WTC11 (cell line): ENCODE measurements at regions not wholly inside any gene's neighbourhood (a gene's known extent, or its start where the extent isn't known, plus 50 kb on each side); places are given as distances from the start of the nearest gene placed in this dataset.

Source experiments
- TF ChIP-seq, protein P1 (sequence below): fragments of 200-600 bp; IDR thresholded peaks from 2 replicates; pipeline ENCODE4 v1.8.0; 2022; ENCODE audit warnings: antibody characterized with exemption
- TF ChIP-seq, protein P2 (sequence below): sonication (generic); formaldehyde crosslinking; IDR thresholded peaks from 2 replicates; pipeline ENCODE4 v1.8.0; 2022; ENCODE audit warnings: mild to moderate bottlenecking, missing genetic modification reagents

- TF ChIP-seq, protein P1, sequence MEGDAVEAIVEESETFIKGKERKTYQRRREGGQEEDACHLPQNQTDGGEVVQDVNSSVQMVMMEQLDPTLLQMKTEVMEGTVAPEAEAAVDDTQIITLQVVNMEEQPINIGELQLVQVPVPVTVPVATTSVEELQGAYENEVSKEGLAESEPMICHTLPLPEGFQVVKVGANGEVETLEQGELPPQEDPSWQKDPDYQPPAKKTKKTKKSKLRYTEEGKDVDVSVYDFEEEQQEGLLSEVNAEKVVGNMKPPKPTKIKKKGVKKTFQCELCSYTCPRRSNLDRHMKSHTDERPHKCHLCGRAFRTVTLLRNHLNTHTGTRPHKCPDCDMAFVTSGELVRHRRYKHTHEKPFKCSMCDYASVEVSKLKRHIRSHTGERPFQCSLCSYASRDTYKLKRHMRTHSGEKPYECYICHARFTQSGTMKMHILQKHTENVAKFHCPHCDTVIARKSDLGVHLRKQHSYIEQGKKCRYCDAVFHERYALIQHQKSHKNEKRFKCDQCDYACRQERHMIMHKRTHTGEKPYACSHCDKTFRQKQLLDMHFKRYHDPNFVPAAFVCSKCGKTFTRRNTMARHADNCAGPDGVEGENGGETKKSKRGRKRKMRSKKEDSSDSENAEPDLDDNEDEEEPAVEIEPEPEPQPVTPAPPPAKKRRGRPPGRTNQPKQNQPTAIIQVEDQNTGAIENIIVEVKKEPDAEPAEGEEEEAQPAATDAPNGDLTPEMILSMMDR: no peak
- TF ChIP-seq, protein P2, sequence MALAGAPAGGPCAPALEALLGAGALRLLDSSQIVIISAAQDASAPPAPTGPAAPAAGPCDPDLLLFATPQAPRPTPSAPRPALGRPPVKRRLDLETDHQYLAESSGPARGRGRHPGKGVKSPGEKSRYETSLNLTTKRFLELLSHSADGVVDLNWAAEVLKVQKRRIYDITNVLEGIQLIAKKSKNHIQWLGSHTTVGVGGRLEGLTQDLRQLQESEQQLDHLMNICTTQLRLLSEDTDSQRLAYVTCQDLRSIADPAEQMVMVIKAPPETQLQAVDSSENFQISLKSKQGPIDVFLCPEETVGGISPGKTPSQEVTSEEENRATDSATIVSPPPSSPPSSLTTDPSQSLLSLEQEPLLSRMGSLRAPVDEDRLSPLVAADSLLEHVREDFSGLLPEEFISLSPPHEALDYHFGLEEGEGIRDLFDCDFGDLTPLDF (CRISPR knock-in tag): no peak
Observed at GRCh38 chr20:23144856-23145255, 58.7 kb upstream of the CD93 start.
